PC-9 (cell line): ENCODE measurements at regions not wholly inside any gene's neighbourhood (a gene's known extent, or its start where the extent isn't known, plus 50 kb on each side); places are given as distances from the start of the nearest gene placed in this dataset.

ENCODE experiments used
- EZH2 ChIP-seq: fragments of 200-600 bp; sonication (generic); IDR thresholded peaks from 2 replicates; pipeline ENCODE4 v1.8.0; 2017; ENCODE audit warnings: antibody characterized with exemption, low read depth
- TF ChIP-seq, protein P1 (sequence below): fragments of 200-600 bp; sonication (generic); conservative IDR thresholded peaks from 2 replicates; pipeline ENCODE4 v1.6.1; 2017; ENCODE audit warnings: mixed run types, antibody characterized with exemption, mild to moderate bottlenecking, moderate library complexity

DNA sequence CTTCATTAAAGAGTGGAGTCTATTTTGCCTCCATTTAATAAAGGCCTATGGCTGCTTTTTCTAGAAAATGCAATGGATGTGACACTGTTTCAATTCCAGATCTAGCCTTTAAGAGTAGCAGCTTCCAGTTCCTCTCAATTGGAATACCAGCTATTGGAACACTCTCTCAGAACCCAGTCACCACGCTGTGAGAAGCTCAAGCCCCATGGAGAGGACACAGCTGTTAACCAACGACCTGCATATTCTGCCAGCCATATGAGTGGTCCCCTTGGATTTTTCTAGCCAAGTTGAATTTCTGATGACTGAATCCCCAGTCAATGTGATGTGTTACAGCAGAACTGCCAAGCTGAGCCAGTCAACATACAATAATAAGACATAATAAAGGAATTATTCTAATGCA is 131.8 kb downstream of the TMTC3 start:
- TF ChIP-seq, protein P1, sequence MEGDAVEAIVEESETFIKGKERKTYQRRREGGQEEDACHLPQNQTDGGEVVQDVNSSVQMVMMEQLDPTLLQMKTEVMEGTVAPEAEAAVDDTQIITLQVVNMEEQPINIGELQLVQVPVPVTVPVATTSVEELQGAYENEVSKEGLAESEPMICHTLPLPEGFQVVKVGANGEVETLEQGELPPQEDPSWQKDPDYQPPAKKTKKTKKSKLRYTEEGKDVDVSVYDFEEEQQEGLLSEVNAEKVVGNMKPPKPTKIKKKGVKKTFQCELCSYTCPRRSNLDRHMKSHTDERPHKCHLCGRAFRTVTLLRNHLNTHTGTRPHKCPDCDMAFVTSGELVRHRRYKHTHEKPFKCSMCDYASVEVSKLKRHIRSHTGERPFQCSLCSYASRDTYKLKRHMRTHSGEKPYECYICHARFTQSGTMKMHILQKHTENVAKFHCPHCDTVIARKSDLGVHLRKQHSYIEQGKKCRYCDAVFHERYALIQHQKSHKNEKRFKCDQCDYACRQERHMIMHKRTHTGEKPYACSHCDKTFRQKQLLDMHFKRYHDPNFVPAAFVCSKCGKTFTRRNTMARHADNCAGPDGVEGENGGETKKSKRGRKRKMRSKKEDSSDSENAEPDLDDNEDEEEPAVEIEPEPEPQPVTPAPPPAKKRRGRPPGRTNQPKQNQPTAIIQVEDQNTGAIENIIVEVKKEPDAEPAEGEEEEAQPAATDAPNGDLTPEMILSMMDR, result no peak
- TF ChIP-seq EZH2, result no peak
